ENCODE measurements at regions not wholly inside any gene's neighbourhood (a gene's known extent, or its start where the extent isn't known, plus 50 kb on each side); places are given as distances from the start of the nearest gene placed in this dataset.

DNA sequence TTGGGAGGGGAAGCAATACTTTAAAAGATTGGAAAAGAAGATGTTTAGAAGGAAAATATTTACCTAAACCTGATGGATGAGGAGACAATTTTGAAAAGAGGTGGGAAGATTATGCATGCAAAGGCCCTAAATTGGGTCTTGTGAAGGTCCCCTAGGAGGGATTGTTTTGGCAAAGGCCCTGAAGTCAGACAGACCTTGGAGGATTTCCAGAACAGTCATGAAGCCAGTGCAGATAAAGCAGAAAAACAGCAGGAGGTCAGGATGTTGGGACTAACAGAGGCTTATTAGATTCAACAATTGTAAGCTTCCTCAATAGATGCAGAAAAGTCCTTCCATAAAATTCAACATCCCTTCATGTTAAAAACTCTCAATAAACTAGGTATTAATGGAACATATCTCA, 361.0 kb upstream of the CDH6 start:
- no peak for DNase-seq

DNA sequence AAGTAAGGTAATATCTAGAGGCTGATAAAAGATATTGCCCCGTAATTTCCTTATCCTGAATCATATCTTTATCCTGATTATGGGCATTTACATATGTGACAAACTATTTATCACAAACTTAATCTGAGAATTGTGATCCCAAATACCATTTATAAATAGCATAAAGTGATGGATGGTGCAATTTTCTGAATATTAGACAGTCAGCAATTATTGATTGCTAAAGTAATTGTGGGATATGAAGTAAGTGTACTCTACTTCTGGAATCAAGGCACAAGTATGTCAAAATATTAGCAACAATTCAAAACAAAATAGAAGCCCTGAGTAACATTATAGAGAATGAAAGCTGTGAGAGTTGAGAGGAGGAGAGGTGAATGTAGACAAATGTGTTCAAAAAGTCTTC, 361.9 kb upstream of the CDH6 start:
- no peak for DNase-seq

DNA sequence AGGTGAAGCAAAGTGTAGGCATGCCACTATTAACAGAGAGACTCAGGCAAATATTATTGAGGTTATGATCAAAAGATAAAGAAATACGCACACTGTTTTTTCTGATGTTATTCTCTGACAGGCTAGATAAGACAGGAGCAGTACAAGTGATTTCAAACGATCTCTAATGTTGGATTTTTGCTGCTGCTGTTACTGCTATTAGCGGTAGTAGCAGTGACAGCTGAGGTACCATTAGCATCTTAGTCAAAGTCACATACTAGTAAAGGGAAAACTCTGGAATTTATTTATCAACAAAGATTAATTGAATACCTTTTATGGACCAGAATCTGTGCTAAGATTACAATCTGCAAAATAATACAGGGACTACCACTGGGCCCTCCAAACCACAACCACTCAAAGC, 362.4 kb upstream of the CDH6 start:
- DNase-seq: no peak

DNA sequence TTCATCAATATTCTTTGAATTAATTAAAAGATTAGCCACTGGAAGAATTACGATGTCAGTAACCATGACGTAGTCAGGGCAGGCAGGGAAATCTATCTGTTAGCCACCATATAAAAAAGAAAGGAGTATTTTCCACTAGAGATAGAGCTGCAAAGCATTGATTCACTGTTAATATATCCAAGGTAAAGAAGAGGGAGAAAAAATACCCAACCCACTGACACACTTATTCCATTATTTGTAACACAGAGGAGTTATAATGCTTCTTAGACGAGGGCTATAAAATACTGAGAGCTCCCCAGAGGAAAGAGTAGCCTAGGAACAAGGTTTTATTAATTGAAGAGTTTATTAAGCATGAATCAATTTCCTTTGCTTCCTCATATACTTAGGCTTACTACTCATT, 382.2 kb upstream of the CDH6 start:
- DNase-seq: no peak

DNA sequence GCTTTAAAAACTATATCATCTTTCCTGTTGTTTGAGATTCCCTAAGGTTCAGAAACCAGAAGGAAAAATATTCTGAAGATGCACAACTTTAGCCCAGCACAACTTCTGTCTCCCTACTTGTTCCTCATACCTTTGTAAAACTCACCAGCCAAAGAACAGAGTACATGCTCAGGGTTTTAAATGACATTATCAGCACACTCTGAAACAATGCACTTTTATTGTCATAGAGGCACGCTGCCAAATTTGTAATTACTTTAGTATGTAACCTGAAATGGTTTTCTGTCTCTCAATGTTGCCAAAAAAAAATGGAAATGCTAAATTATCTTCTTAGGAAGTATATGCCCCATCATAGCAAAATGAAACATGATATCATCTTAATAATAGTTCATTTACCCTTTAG, 383.6 kb upstream of the CDH6 start:
- DNase-seq: no peak

DNA sequence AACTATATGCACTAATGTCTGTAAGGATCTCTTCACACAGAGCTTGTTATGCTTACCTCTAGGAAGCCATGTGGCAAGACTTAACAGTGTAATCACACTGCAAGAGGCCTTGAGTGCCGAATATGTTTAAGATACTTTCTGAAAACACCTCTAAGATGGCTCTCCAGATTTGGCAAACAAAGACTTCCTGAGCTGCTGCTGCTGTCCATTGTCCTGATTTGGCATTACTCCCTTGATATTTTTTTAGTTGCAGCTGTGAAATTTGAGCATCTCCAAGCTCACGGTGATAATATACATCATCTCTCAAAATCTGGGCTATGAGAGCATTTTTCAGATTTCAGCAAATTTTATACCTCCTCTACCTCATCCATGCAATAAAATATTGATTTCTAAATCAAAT, 384.5 kb upstream of the CDH6 start:
- no peak for DNase-seq

DNA sequence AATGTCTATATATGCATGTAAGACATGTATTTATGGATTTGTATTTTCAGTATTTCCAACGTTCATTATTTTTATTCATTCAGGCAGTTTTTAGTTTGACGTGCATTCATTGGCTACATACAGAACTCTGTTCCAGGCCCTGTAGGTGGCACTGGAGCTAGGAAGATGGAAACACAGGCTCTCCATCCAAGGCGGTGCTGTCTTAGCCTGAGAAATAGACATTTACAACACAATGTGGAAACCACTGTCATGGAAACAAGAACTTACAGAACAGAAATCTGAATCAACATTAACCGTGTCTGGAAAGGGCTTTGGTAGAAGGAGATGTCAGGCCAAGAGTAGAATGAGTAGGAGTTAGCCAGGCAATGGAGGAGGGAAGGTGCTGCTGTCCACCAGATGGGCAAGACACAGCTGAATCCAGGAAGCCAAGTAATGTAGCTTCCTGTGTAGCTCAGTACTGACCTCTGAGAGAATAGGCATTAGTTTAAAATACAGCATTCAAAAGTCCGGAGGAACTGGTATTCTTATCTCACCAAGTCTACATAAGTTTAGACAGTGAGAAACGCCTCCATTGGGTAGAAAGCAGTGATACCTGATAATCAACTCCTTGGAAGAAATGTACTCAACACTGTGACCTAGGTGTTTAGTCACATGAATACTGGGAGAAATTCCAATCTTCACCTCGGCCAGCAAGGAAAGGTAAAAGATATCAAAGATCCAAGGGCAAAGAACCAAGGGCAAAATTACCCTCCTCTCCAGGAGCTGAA, 388.6 kb upstream of the CDH6 start:
- DNase-seq: no peak

GRCh38 chr5:30802961-30803705, 390.4 kb upstream of the CDH6 start:
- no peak for DNase-seq

- DNase-seq: no peak
Measured at GRCh38 chr5:30781643-30782042, 411.8 kb upstream of the CDH6 start.

DNA sequence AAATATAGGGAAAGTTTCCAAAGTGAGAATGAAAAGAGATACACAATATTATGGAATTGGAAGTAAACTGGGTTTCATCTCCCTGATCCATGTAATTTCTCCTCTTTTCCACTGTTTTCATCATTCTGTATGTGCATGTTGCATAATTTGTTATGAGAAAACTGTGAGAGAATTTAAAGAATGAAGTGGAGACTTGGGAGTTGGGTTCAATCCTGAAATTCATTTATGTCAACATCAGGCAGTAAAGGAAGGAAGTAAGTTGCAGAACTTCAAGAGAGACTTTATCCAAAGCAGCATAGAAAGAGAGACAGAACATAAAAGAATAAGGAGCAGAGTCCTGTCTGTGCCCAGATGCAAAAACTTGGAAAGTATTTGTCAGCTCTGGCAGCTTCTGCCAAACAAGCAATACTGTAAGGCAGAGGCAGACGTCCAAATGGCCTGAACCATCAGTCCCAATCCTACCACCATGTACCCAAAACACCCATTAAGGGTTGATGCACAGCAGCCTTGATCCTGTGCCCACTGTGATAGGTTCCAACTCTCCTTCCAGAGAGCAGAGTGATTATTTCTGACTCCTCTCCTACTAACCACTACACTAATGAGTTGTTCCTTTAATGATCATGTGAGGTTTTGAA, 425.3 kb upstream of the CDH6 start:
- no peak for DNase-seq

DNA sequence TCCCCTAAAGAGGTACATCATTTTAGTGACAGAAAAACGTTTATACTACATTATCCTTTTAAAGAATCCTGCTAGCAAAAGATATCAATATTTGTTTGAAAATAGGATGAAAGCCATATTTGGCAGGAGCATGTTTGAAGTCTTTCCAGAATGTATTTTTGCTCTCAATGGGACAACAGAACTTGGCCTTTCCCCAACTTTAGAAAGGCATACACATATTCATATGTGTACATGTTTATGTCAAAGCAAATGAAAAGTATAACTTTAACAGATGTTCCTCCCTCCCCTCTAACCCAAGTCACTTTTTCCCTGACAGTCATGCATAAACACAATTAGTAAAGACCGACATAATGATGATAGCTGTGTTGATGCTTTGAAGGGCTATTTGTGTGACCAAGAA, 427.8 kb upstream of the CDH6 start:
- DNase-seq: no peak

- DNase-seq: no peak
Measured at GRCh38 chr5:30765227-30765626, 428.3 kb upstream of the CDH6 start.

- no peak for DNase-seq
Measured at GRCh38 chr5:30764704-30765103, 428.8 kb upstream of the CDH6 start.

GRCh38 chr5:30759731-30760130, 433.8 kb upstream of the CDH6 start:
- DNase-seq: no peak

DNA sequence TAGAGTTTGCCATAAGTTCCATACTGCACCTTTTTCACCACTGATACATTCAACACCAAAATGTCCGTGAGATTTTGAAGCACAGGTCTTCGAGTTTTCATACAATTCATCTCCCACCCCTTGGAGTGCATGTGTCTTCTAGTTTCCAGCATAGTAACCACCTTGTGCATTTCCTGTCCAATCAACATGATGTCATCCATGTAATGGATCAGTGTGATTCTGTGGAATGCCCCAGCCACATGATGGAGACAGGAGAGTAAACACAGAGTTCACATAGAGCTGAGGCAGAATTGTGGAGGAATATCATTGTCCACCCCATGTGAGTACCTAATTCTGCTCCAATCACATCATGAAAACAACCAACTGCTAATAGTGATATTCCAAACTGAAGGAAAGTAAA, 441.5 kb upstream of the CDH6 start:
- no peak for DNase-seq

DNA sequence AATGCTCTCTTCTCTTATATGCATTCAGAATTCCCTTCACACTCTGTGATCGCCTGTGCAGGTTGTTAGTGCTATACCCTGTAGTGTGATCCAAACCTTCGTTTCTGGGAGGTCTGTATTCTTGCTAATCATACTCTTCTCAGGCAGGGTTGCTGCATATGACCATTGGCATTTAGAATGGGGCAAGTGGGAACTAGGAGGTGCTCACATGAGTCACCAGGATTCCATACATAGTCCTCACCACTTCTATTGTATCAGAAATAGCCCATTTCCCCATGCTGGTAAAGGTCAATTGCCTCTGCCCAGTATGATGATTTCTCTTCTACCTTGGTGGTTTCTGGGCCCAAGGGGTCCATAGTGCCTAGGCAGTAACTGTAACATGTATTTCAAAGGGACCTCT, 443.5 kb upstream of the CDH6 start:
- no peak for DNase-seq

GRCh38 chr5:30747412-30747811, 446.1 kb upstream of the CDH6 start:
- DNase-seq: no peak

- no peak for DNase-seq
Measured at GRCh38 chr5:30736669-30737068, 456.8 kb upstream of the CDH6 start.

DNA sequence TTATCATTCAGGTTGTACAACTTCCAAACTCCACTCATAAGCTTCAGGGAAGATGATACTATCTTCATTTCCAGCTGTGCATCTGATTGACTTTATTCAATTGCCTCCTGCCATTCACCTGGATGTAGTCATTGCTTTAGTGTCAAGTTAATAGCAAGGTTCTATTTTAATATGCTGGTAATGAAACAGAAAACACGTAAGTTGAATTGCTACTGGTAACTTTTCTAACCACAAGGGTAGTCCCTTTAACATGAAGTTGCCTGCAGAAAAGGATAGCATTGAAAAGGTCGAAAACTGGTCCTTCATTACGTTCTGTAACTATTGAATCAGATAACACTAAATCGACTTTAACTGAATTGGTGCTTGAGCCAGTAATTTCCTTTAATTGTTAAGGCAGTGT, 459.4 kb upstream of the CDH6 start:
- DNase-seq: no peak

DNA sequence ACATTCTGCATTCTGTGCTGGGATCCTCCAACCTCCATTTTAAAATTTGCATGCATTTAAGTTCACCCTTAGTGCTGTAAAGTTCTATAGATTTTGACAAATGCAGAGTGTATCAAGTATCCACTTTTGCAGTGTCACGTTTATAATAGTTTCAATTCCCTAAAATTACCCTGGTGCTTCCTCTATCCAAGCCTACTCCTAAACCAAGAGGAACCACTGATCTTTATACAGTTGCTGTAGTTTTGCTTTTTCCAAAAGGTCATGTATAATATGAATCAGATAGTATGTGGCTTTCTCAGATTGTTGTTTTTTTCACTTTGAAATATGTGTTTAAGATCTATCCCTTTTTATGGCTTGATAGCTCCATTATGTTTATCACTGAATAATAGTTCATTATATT, 468.4 kb upstream of the CDH6 start:
- DNase-seq: no peak

DNA sequence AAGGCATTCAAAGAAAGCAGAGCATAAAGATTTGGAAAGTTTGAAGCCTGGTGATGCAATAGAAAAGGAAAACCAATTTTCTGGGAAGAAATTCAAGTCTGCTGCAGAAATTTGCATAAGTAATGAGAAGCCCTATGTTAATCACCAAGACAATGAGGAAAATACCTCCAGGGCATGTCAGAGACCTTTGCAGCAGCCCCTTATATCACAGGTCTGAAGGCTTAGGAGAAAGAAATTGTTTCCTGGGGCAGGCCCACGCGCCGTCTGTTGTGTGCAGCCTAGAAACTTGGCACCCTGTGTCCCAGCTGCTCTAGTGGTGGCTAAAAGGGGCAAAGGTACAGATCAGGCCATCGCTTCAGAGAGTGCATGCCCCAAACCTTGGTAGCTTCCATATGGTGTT, 495.3 kb upstream of the CDH6 start:
- no peak for DNase-seq

DNA sequence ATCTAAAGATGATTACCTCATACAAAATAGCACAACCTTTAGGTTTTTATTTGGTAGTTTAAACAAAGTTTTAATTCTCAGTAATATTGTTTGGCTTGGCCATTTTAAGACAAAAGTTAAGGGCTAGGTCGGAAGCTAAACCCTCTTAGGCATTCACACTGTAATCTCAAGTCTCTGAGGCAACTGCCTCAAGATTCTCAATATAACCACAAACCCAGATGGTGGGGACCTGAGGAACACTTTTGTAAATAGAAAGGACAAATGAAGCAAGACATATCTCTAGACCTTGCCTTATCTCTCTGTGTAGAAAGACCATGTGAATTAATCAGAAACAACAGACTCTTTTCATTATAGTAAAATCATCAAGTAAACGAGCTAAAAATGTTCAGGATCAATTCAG, 500.2 kb upstream of the CDH6 start:
- no peak for DNase-seq

DNA sequence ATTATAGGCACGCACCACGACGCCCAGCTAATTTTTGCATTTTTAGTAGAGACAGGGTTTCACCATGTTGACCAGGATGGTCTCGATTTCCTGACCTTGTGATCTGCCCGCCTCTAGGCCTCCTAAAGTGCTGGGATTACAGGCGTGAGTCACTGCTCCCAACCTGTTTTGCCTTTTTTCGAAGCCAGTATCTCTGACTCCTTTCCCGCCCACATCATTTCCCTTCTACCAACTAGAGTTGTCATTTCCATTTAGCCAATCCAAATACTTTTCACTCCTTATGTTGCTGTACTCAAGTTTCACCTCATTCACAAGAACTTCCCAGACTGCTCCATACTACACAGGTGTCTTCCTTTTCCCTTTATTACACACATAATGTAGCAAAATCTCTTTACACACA, 502.6 kb upstream of the CDH6 start:
- no peak for DNase-seq

GRCh38 chr5:30687461-30687860, 506.0 kb upstream of the CDH6 start:
- no peak for DNase-seq
